Right lobe of liver (tissue), 6 donors: ENCODE measurements at regions not wholly inside any gene's neighbourhood (a gene's known extent, or its start where the extent isn't known, plus 50 kb on each side); places are given as distances from the start of the nearest gene placed in this dataset.
A peak's percentile ranks its signal among the peaks of the same experiment; 100 is the strongest.

Source experiments
- ATAC-seq, 4 donors: fragments of 200-7000 bp; cut with Tn5 transposase; one replicate each; pipeline ENCODE4 v1.9.1; 2020; ENCODE audit warnings: mild to moderate bottlenecking in 4 of 4, moderate library complexity in 4 of 4
- DNase-seq, 3 donors: peaks; one replicate each; pipeline ENCODE4 v3.0.0-alpha.2; 2020
- H3K27ac ChIP-seq, 3 donors: fragments of 200-600 bp; one replicate each; pipeline ENCODE4 v1.8.0; 2022
- H3K27me3 ChIP-seq, 2 donors: fragments of 200-600 bp; one replicate each; pipeline ENCODE4 v1.8.0; 2022
- H3K36me3 ChIP-seq, 4 donors: fragments of 200-600 bp; sonication (generic) in 1 of 4; one replicate each; pipeline versions ENCODE4 v1.5.1 to v1.8.0; 2017 to 2022; ENCODE audit warnings: control low read depth in 1 of 4
- H3K4me1 ChIP-seq, 4 donors: fragments of 200-600 bp; sonication (generic) in 1 of 4; one replicate each; pipeline versions ENCODE4 v1.5.1 to v1.8.0; 2017 to 2022; ENCODE audit warnings: control low read depth in 1 of 4
- H3K4me3 ChIP-seq, 3 donors: fragments of 200-600 bp; one replicate each; pipeline ENCODE4 v1.8.0; 2022
- H3K9me3 ChIP-seq, 4 donors: fragments of 200-600 bp; sonication (generic) in 1 of 4; one replicate each; pipeline versions ENCODE4 v1.5.1 to v1.8.0; 2017 to 2022; ENCODE audit warnings: control low read depth in 1 of 4
- POLR2A ChIP-seq: fragments of 450-650 bp; IDR thresholded peaks from one replicate; pipeline ENCODE4 v1.6.1; 2017; ENCODE audit warnings: antibody characterized with exemption, mild to moderate bottlenecking
- WGBS: methylation state at CpG from one replicate; pipeline ENCODE4 v1.1.6; 2018; ENCODE audit warnings: low coverage, low lambda C conversion rate; ENCODE audit not compliant: insufficient coverage; ENCODE audit errors: missing lambda C conversion rate; 5-methylcytosine and 5-hydroxymethylcytosine counted together
- intact Hi-C, 2 donors: fragments of 100-400 bp; cut with DNase I; formaldehyde crosslinking; loops; one replicate each; pipeline versions ENCODE4 v1.11.2 to v1.14.1; 2022
- TF ChIP-seq, protein P1 (sequence below), 4 donors: fragments of 200-600 bp in 3 of 4; fragments of 450-650 bp in 1 of 4; IDR thresholded peaks; one replicate each; pipeline versions ENCODE4 v1.5.1 to v1.8.0; 2016 to 2022; ENCODE audit warnings: antibody characterized with exemption in 4 of 4, mild to moderate bottlenecking in 2 of 4
- donor health status: DM: no; HTN: yes; CAD: no.
- donor health status: DM: no; HTN: no; CAD: no.
- donor health status: DM: no; HTN: no; CAD: no.
- donor health status: DM: no; HTN: yes; CAD: no.
- donor health status: DM: no; HTN: yes; CAD: no.

DNA sequence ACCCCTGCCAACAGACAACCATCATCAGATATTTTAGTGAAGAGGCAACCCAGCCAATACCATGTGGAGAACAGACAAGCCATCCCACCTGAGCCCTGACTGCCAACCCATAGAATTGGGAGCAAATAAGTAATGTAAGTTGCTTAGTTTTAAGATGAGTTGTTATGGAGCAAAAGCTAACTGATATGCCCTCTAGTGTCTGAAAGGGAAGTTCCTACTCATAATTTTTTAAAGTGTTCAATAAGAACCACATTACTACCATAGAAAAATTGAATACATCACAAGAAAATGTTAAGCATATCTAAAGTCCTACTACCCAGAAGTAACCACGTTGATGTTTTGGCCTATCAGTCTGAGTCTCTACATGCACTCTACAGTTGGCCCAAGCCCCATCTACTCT is 50.8 kb upstream of the SLC36A4 start:
- H3K27me3 ChIP-seq, result no peaks in the 10 kb centered on the region
- H3K4me1 ChIP-seq, result no peaks in the 10 kb centered on the region
- H3K4me3 ChIP-seq, result no peak overlapping the region
- H3K9me3 ChIP-seq, result no peaks in the 10 kb centered on the region
- TF ChIP-seq, protein P1, sequence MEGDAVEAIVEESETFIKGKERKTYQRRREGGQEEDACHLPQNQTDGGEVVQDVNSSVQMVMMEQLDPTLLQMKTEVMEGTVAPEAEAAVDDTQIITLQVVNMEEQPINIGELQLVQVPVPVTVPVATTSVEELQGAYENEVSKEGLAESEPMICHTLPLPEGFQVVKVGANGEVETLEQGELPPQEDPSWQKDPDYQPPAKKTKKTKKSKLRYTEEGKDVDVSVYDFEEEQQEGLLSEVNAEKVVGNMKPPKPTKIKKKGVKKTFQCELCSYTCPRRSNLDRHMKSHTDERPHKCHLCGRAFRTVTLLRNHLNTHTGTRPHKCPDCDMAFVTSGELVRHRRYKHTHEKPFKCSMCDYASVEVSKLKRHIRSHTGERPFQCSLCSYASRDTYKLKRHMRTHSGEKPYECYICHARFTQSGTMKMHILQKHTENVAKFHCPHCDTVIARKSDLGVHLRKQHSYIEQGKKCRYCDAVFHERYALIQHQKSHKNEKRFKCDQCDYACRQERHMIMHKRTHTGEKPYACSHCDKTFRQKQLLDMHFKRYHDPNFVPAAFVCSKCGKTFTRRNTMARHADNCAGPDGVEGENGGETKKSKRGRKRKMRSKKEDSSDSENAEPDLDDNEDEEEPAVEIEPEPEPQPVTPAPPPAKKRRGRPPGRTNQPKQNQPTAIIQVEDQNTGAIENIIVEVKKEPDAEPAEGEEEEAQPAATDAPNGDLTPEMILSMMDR (IDR thresholded peaks at IDR 0.05), result peak in 3 of 4 donors; percentile 29 to 36 (median 32)
- TF ChIP-seq POLR2A, result no peak
- 33% methylated on average over 1 of the region's 1 CpG for WGBS
- intact Hi-C loops, result no loop called here
- H3K27ac ChIP-seq, result no peak overlapping the region
- H3K36me3 ChIP-seq, result no peaks in the 10 kb centered on the region
- ATAC-seq (peak in 1 of 4 donors; percentile 28), DNase-seq (no peak)

DNA sequence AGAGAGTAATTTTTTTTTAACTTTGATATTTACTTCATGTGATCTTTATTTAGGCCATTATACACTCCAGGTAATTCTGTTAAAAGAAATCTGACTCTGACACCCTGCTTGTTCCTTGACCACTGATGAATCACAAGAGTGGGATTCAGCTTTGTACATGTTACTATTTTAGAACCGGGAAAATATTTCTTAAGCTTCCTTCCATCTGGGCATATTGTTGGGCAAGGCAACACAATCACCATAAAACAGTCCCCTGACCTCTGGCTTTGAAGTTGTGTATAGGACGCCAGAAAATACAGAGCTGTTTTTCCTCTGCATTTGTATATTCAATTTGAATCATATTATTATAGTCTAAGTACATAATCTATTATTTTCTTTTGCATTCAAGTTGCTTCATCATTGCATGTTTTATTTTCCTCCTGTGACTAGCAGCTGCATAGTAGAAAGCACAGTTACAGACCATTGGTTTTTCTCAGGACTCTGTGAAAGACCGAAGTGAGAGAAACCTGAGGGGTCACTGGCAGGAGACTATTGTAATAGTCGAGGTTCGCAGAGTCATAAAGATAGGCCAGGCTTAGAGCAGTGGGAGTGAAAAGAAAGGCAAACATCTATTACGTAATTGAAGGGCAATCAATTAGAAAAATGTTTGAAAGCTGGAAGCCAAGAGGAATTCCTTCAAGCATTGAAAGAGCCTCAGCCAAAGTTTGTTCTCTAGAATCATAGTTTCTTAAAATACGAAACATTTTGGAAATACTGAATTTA is 51.8 kb upstream of the SLC36A4 start:
- ATAC-seq (peak; percentile 21 to 61 (median 60)), DNase-seq (no peak)
- H3K4me1 ChIP-seq, result no peaks in the 10 kb centered on the region
- no peaks in the 10 kb centered on the region for H3K36me3 ChIP-seq
- intact Hi-C loops, result no loop called here
- no peak overlapping the region for H3K27ac ChIP-seq
- TF ChIP-seq POLR2A, result no peak
- TF ChIP-seq, protein P1 (IDR thresholded peaks at IDR 0.05), result no peak
- no peaks in the 10 kb centered on the region for H3K27me3 ChIP-seq
- no peaks in the 10 kb centered on the region for H3K9me3 ChIP-seq
- 31% methylated on average over 7 of the region's 7 CpGs for WGBS
- no peak overlapping the region for H3K4me3 ChIP-seq

DNA sequence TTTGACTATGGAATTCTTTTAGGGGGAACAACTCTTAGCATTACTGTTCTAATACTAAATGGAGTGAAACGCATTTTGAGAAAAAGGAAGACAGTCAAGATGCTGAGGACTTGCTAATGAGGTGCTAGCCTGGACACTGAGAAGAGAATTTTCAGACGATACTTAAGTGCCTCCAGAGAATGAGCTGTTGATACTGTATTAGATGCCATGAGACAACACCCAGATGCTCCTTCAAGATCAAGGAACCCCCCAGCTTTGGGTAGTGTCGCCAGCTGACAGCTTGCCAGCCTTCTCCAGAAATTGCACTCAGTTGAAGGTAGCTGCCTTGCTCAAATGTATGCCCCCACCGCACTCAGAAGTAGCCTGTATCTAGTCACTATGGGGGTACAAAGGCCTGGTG is 52.5 kb upstream of the SLC36A4 start:
- no peaks in the 10 kb centered on the region for H3K36me3 ChIP-seq
- DNase-seq (no peak), ATAC-seq (no peak)
- intact Hi-C loops, result no loop called here
- no peaks in the 10 kb centered on the region for H3K9me3 ChIP-seq
- TF ChIP-seq POLR2A, result no peak
- TF ChIP-seq, protein P1 (IDR thresholded peaks at IDR 0.05), result no peak
- H3K27ac ChIP-seq, result no peak overlapping the region
- no peaks in the 10 kb centered on the region for H3K4me1 ChIP-seq
- H3K27me3 ChIP-seq, result no peaks in the 10 kb centered on the region
- no peak overlapping the region for H3K4me3 ChIP-seq
- 75% methylated on average over 2 of the region's 4 CpGs for WGBS

DNA sequence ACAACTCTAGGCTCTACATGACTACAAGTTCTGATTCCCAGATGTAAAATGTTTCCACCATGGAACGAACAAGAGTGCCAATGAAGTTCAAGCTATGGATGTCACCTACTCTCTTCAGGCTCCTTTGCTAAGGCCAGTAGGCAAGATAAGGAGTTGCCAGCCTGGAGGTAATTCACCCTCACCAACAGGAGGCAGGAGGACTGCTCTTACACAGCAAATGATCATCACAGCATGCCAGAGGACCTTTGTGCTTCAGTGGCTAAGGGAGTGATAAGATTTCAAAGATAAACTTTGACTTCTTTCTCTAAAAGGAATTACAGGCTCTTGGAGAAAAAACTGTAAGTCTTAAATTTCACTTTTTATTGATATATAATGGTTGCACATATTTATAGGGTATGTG is 54.1 kb upstream of the SLC36A4 start:
- ATAC-seq, result peak in 3 of 4 donors; percentile 29 to 71 (median 29)
- H3K27me3 ChIP-seq, result no peaks in the 10 kb centered on the region
- no peak overlapping the region for H3K4me3 ChIP-seq
- TF ChIP-seq POLR2A, result no peak
- TF ChIP-seq, protein P1 (IDR thresholded peaks at IDR 0.05), result peak in 1 of 4 donors; percentile 23
- intact Hi-C loops, result no loop called here
- WGBS, result 100% methylated on average over 1 of the region's 1 CpG
- H3K27ac ChIP-seq, result no peak overlapping the region
- no peaks in the 10 kb centered on the region for H3K9me3 ChIP-seq
- DNase-seq, result no peak
- H3K36me3 ChIP-seq, result no peaks in the 10 kb centered on the region
- H3K4me1 ChIP-seq, result no peaks in the 10 kb centered on the region
